Heart left ventricle (tissue), 16 donors: ENCODE measurements at regions not wholly inside any gene's neighbourhood (a gene's known extent, or its start where the extent isn't known, plus 50 kb on each side); places are given as distances from the start of the nearest gene placed in this dataset.

Source experiments
- ATAC-seq, 4 donors: fragments of 200-7000 bp; cut with Tn5 transposase; one replicate each; pipeline ENCODE4 v1.9.1; 2020 to 2022; ENCODE audit warnings: moderate library complexity in 4 of 4, mild to moderate bottlenecking in 3 of 4, moderate number of reproducible peaks in 1 of 4
- DNase-seq, 5 donors: peaks; one replicate each; pipeline ENCODE4 v3.0.0-alpha.2; 2020
- H3K27ac ChIP-seq, 12 donors: fragments of 200-600 bp; sonication (generic) in 4 of 12; one replicate each; pipeline versions ENCODE4 v1.5.0 to v1.8.0; 2016 to 2022; ENCODE audit warnings: mild to moderate bottlenecking in 2 of 12
- H3K27me3 ChIP-seq, 9 donors: fragments of 200-600 bp; sonication (generic) in 2 of 9; one replicate each; pipeline versions ENCODE4 v1.5.1 to v1.8.0; 2016 to 2022; ENCODE audit warnings: mild to moderate bottlenecking in 3 of 9
- H3K36me3 ChIP-seq, 9 donors: fragments of 200-600 bp; sonication (generic) in 2 of 9; one replicate each; pipeline versions ENCODE4 v1.5.0 to v1.8.0; 2018 to 2022; ENCODE audit warnings: mild to moderate bottlenecking in 2 of 9
- H3K4me1 ChIP-seq, 12 donors: fragments of 200-600 bp; sonication (generic) in 4 of 12; one replicate each; pipeline versions ENCODE4 v1.5.0 to v1.8.0; 2016 to 2022; ENCODE audit warnings: mild to moderate bottlenecking in 3 of 12
- H3K4me3 ChIP-seq, 12 donors: fragments of 200-600 bp; sonication (generic) in 4 of 12; one replicate each; pipeline versions ENCODE4 v1.5.0 to v1.8.0; 2017 to 2022; ENCODE audit warnings: mild to moderate bottlenecking in 9 of 12, moderate library complexity in 4 of 12
- H3K9me3 ChIP-seq, 12 donors: fragments of 200-600 bp; sonication (generic) in 4 of 12; one replicate each; pipeline versions ENCODE4 v1.5.0 to v1.8.0; 2016 to 2022; ENCODE audit warnings: mild to moderate bottlenecking in 1 of 12
- CTCF ChIP-seq, 12 donors: fragments of 200-600 bp; sonication (generic) in 4 of 12; IDR thresholded peaks; one replicate each; pipeline versions ENCODE4 v1.5.0 to v1.8.0; 2018 to 2022; ENCODE audit warnings: antibody characterized with exemption in 12 of 12, mild to moderate bottlenecking in 5 of 12
- POLR2A ChIP-seq, 2 donors: fragments of 450-650 bp; IDR thresholded peaks; one replicate each; pipeline ENCODE4 v1.6.1; 2017; ENCODE audit warnings: antibody characterized with exemption in 2 of 2, mild to moderate bottlenecking in 2 of 2, moderate library complexity in 2 of 2
- WGBS, 4 donors: extraction: QIAGEN DNeasy Blood & Tissue Kit in 2 of 4; methylation state at CpG; one replicate each; pipeline versions ENCODE4 v1.1.5 to v1.1.7; 2013 to 2018; 5-methylcytosine and 5-hydroxymethylcytosine counted together
- intact Hi-C, 10 donors: fragments of 100-400 bp; cut with DNase I; formaldehyde crosslinking; loops; one replicate each; pipeline versions ENCODE4 v1.11.1 to v1.14.2; 2022
- donor health status: ischemic (EF 13 %, LVEDD 7.1; RV severe dilation, severe dysfunction).
- donor health status: healthy with polysubstance abuse.
- donor health status: DM: no; HTN: yes; CAD: no.
- donor health status: DM: no; HTN: no; CAD: no.
- donor health status: ischemic (EF 25% LVEDD 6.9; RV normal size, moderate dysfunction).
- donor health status: ischemic (EF 25% LVEDD 5.7; RV mildly dilated, moderate dysfunction).
- donor health status: healthy.
- donor health status: DM: yes; HTN: yes; CAD: no.
- donor health status: ischemic (EF 35%, LVEDD 5.7; RV mildly dilated, moderate dysfunction).
- donor health status: nonischemic (EF 11% LVEDD 7.7; RV severe dilation, severe dysfunction).
- donor health status: DM: yes; HTN: yes; CAD: no.
- donor health status: PGD.
- donor health status: ischemic (EF 29% LVEDD 5.4; RV normal size, mild dysfunction).
- donor health status: nonischemic (EF 23%, LVEDD 6.1; RV moderate dilation, normal function).

GRCh38 chr18:61943175-61943964 is 50.6 kb upstream of the RNF152 start:
- TF ChIP-seq CTCF (IDR thresholded peaks at IDR 0.05), result no peak
- no peak for TF ChIP-seq POLR2A (IDR thresholded peaks at IDR 0.05)
- H3K27me3 ChIP-seq, result no peaks in the 10 kb centered on the region
- no peaks in the 10 kb centered on the region for H3K36me3 ChIP-seq
- no peak overlapping the region for H3K4me3 ChIP-seq
- H3K27ac ChIP-seq, result no peak overlapping the region
- peaks cover 0 to 8% (median 0%) of the 10 kb centered on the region in 12 donors for H3K4me1 ChIP-seq
- DNase-seq (no peak), ATAC-seq (no peak)
- intact Hi-C loops, result no loop called here
- WGBS, 4 donors, result 73 to 88% (median 81%) methylated on average over 3 of the region's 3 CpGs
- H3K9me3 ChIP-seq, result peaks cover 0 to 4% (median 0%) of the 10 kb centered on the region in 12 donors
